Stimulated activated CD4-positive, alpha-beta T cell treated with anti-CD3 and anti-CD28 coated beads, Interleukin-15, amount 100 ng/mL, for 48 hours (primary cell): ENCODE measurements at regions not wholly inside any gene's neighbourhood (a gene's known extent, or its start where the extent isn't known, plus 50 kb on each side); places are given as distances from the start of the nearest gene placed in this dataset.

Experiments
- DNase-seq, 2 donors: peaks; one replicate each; pipeline ENCODE4 v3.0.0-alpha.2; 2020; ENCODE audit warnings: low read depth in 2 of 2

- DNase-seq: no peak
Observed at GRCh38 chr1:208513799-208514198, 269.6 kb upstream of the PLXNA2 start.

GRCh38 chr1:208515129-208515528 is 270.9 kb upstream of the PLXNA2 start:
- no peak for DNase-seq

DNA sequence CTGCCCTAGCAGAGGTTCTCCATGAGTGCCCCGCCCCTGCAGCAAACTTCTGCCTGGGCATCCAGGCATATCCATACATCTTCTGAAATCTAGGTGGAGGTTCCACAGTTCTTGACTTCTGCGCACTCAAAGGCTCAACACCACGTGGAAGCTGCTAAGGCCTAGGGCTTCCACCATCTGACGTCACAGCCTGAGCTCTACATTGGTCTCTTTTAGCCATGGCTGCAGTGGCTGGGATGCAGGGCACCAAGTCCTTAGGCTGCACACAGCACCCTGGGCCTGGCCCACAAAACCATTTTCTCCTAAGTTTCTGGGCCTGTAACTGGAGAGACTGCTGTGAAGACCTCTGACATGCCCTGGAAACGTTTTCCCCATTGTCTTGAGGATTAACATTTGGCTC is 272.6 kb upstream of the PLXNA2 start:
- no peak for DNase-seq

DNA sequence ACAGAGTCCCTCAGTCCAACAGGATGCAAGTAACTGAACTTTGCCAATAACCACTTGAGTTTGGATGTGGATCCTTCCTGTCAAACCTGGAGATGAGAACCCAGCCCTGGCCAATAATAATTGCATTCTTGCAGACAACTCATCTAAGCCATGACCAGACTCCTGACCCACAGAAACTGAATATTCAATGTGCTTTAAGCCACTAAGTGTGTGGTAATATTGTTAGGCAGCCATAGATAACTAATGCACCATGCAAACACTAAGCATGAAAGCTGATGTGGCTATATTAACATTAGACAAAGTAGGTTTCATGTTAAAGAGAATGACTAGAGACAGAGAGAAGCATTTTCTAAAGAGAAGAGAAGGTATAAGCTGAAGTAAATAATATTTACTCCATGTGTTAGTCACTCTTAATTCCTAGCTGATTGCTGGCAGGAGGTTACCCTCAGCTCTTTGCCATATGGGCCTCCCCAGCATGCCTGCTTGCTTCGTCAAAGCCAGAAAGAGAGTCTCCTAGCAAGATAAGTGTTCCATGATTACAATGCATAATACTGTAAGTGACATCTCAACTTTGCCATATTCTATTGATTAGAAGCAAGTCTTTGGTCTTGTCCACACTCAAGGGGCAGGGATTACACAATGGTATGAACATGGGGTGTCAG is 276.4 kb upstream of the PLXNA2 start:
- DNase-seq: no peak

- DNase-seq: no peak
Observed at GRCh38 chr1:208521534-208521933, 277.4 kb upstream of the PLXNA2 start.

GRCh38 chr1:208523007-208523406 is 278.8 kb upstream of the PLXNA2 start:
- DNase-seq: no peak

- no peak for DNase-seq
Observed at GRCh38 chr1:208524376-208524775, 280.2 kb upstream of the PLXNA2 start.

- no peak for DNase-seq
Observed at GRCh38 chr1:208524925-208525324, 280.7 kb upstream of the PLXNA2 start.

GRCh38 chr1:208525417-208525816 is 281.2 kb upstream of the PLXNA2 start:
- DNase-seq: no peak

DNA sequence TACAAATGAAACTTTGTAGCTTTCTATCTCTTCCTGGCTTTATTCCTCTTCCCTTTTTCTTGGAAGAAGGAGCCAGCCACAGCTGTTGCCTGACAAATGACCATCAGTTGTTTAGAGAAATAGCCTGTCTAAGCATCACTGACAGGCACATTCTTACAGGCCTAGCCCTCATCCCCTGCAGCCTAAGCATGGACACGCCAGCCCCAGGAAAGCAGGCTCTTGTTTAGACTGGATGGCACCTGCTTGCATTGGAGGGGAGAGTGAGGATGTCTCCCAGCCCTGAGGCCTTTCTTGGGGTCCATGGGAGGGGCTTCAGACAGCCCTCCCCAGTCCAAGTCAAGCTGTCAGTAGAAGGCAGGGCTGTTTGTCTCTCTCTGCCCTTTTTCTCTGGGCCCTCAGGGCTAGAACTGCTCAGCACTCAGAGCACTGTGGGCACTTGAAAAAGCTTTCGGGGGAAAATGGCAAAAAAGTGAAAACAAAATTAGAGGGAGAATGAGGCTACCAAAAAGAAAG is 282.5 kb upstream of the PLXNA2 start:
- no peak for DNase-seq

GRCh38 chr1:208527156-208527555 is 283.0 kb upstream of the PLXNA2 start:
- DNase-seq: no peak

GRCh38 chr1:208528578-208529240 is 284.5 kb upstream of the PLXNA2 start:
- no peak for DNase-seq

DNA sequence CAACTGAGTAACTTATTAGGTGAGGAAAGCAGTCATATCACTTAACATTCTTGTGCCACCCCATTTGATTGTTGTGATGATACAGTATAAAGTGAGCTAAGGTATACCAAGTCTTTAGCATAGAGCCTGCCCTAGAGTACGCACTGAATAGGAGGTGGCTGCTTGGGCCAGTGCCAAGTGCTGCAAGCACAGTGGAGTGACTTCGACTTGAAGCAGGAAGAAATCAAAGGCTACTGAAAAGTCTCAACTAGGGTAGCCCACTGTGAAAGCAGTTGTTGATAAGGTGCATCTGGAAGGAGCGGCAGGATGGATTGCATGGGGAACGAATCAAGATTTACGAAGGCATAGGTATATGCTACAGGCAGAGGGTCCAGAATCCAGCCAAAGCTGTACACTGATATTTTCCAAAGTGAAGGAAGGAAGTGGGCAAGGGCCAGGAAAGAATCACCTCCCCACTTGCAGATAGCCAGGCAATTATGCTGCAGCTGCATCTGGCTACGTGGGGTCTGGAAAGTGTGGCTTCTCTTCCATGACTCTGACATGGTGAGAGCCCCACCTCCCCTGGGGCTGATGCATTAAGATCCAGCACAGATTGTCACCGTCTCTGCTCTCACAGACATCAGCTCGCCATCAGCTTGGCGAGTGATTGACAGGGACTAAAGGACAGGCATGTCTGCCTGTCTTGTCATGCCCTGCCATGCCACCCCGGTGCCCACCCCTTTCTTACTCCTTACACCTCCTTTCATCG is 287.0 kb upstream of the PLXNA2 start:
- no peak for DNase-seq

DNA sequence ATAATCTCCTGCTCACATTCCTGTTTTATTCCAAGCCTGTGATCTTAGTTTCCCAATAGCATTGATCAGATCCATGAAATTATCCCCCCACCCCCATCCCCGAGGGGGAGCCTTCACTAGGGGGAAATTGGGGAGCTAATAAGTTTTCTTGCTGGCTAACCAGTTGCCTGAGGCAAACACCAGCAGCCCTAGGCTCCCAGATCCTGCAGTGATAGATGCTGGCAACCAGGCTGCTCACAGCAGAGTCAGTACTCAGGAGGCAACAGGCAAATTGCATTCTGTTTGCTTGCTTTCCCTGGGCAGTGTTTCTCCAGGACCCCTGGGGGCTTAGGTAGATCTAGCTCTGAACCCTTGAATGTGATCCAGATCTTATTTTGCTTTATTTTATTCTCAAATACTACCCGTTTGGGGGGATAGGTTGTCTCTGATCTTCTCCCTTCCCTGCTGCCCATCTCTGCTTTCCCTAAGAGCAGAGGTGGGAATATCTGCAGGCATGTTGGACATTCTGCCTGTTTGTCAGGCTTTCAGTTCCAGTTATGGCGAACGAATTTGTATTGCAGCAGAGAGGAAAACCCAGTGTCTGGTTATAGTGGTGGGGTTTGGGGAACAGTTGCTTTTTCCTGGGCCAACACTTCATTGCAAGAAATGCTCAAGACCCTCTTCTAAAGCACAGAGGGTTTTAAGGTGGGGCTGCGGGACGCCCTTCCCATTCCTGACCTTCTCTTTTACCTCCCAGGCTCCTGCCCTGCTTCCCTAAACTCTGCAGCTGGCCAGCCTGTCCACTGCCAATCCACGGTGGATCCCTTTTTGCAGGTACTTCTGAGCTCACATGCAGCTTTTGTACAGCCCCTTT is 289.8 kb upstream of the PLXNA2 start:
- no peak for DNase-seq

DNA sequence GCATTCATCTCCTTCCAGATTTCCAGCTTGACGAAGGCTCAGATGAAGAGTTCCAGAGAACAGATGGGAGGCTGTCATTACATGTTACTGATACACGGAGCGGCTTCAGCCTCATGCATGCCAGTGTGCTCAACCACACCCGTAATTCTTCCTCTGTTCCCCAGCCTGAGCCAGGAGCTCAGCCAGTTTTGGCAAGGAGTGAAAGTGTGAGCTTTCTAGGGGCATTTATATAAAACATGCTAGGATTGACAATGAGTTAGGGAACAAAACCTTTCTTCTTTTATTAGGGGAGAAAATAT is 290.4 kb upstream of the PLXNA2 start:
- DNase-seq: no peak

- no peak for DNase-seq
Observed at GRCh38 chr1:208534979-208535378, 290.8 kb upstream of the PLXNA2 start.

- no peak for DNase-seq
Observed at GRCh38 chr1:208535511-208535910, 291.3 kb upstream of the PLXNA2 start.

DNA sequence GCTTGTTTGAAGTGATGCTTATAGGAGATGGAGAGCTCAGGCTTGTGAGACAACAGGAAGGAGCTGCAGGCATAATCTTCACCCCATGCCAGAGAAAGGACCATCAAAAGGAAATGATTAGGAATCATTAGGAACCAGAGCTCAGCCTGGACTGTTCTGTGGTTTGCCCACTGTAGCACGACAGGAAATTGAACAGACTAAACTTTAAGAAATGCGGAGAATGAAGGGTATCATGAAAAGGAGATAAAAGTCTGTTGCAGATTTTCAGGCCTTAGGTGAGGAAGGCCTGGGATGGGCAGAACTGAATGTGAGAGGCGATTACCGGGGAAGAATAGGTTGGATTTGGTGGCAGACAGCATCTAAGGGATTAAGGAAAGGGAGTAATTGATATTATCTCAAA is 292.0 kb upstream of the PLXNA2 start:
- no peak for DNase-seq

DNA sequence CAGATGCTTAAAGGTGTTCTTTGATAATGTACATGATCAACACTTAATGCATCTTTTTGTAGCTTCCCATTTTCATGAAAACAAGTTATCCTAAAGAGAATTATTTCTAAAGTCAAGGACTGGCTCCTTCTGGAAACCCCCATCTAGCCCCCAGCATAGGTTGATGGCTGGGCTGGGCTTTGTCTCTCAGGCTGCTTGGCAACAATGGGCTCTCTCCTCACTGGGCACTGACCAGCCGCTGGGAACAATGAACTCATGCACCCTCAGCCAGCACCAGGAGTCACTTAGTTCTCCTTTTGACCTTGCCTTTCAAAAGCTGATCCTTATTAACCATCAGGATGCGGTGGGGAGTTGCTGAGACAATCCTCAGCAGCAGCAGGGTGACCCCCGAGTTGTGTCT is 293.0 kb upstream of the PLXNA2 start:
- DNase-seq: no peak

GRCh38 chr1:208538078-208538477 is 293.9 kb upstream of the PLXNA2 start:
- DNase-seq: no peak

DNA sequence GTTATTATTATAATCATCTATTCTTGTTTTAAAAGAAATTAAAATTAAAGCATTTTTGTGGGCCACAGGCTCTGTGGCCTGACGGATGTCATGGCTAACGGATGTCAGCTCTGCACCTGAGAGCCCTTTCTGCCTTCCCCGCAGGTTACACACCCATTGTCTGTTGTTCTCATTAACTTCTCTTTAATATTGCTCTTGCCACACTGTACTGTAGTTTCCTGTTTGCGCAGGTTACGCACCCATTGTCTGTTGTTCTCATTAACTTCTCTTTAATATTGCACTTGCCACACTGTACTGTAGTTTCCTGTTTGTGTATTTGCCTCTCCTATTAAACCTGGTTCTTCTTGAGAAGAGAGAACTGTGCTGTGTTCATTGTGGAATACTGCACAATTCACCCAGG is 294.4 kb upstream of the PLXNA2 start:
- no peak for DNase-seq

GRCh38 chr1:208540724-208541123 is 296.5 kb upstream of the PLXNA2 start:
- no peak for DNase-seq
